H9 (cell line): ENCODE measurements at regions not wholly inside any gene's neighbourhood (a gene's known extent, or its start where the extent isn't known, plus 50 kb on each side); places are given as distances from the start of the nearest gene placed in this dataset.

Source experiments
- DNase-seq: peaks from one replicate; pipeline ENCODE4 v3.0.0-alpha.2; 2017
- H2AFZ ChIP-seq: one replicate; pipeline ENCODE4 v1.6.1; 2013; ENCODE audit warnings: mild to moderate bottlenecking, low read length, control low read depth, moderate library complexity
- H2AK5ac ChIP-seq: 2 replicates; pipeline ENCODE4 v1.6.1; 2013; ENCODE audit warnings: low read length, control low read depth, mixed read lengths; ENCODE audit not compliant: insufficient read length
- H2BK120ac ChIP-seq: one replicate; pipeline ENCODE4 v1.6.1; 2013; ENCODE audit warnings: low read depth, mild to moderate bottlenecking, low read length, control low read depth, inconsistent platforms; ENCODE audit not compliant: poor library complexity, severe bottlenecking
- H2BK12ac ChIP-seq: 2 replicates; pipeline ENCODE4 v1.6.1; 2013; ENCODE audit warnings: low read length, control low read depth, mixed read lengths, low read depth; ENCODE audit not compliant: insufficient read length
- H2BK15ac ChIP-seq: 2 replicates; pipeline ENCODE4 v1.6.1; 2013; ENCODE audit warnings: low read depth, low read length, control low read depth
- H2BK20ac ChIP-seq: one replicate; pipeline ENCODE4 v1.6.1; 2013; ENCODE audit warnings: low read depth, mild to moderate bottlenecking, low read length, control low read depth, inconsistent platforms; ENCODE audit not compliant: poor library complexity, severe bottlenecking
- H2BK5ac ChIP-seq: 2 replicates; pipeline ENCODE4 v1.6.1; 2013; ENCODE audit warnings: low read length, control low read depth, mixed read lengths; ENCODE audit not compliant: insufficient read length
- H3K14ac ChIP-seq: 2 replicates; pipeline ENCODE4 v1.6.1; 2013; ENCODE audit warnings: low read length, control low read depth; ENCODE audit not compliant: insufficient read depth
- H3K18ac ChIP-seq: 2 replicates; pipeline ENCODE4 v1.6.1; 2013; ENCODE audit warnings: low read depth, mild to moderate bottlenecking, mixed read lengths, low read length, control low read depth; ENCODE audit not compliant: insufficient read length
- H3K23ac ChIP-seq: 2 replicates; pipeline ENCODE4 v1.6.1; 2013; ENCODE audit warnings: low read length, control low read depth, mixed read lengths, low read depth; ENCODE audit not compliant: insufficient read length
- H3K23me2 ChIP-seq: 2 replicates; pipeline ENCODE4 v1.6.1; 2013; ENCODE audit warnings: low read depth, mild to moderate bottlenecking, mixed read lengths, low read length, control low read depth; ENCODE audit not compliant: insufficient read length, poor library complexity, severe bottlenecking
- H3K27ac ChIP-seq: 2 replicates; pipeline ENCODE4 v1.5.1; 2013; ENCODE audit warnings: low read length, control low read depth, mixed read lengths, low read depth; ENCODE audit not compliant: insufficient read length
- H3K27me3 ChIP-seq: 2 replicates; pipeline ENCODE4 v1.6.1; 2013; ENCODE audit warnings: low read length, control low read depth, inconsistent platforms; ENCODE audit not compliant: insufficient read depth
- H3K4ac ChIP-seq: 2 replicates; pipeline ENCODE4 v1.6.1; 2013; ENCODE audit warnings: low read depth, mild to moderate bottlenecking, control low read depth, inconsistent platforms, low read length, moderate library complexity
- H3K4me1 ChIP-seq: 2 replicates; pipeline ENCODE4 v1.6.1; 2013; ENCODE audit warnings: low read length, control low read depth, inconsistent platforms; ENCODE audit not compliant: insufficient read depth
- H3K4me2 ChIP-seq: 2 replicates; pipeline ENCODE4 v1.6.1; 2013; ENCODE audit warnings: low read length, control low read depth, mixed read lengths; ENCODE audit not compliant: insufficient read length, insufficient read depth
- H3K56ac ChIP-seq: 2 replicates; pipeline ENCODE4 v1.6.1; 2013; ENCODE audit warnings: low read depth, mild to moderate bottlenecking, mixed read lengths, low read length, control low read depth; ENCODE audit not compliant: insufficient read length
- H3K79me1 ChIP-seq: 2 replicates; pipeline ENCODE4 v1.6.1; 2013; ENCODE audit warnings: low read depth, mild to moderate bottlenecking, moderate library complexity, low read length, control low read depth, inconsistent platforms; ENCODE audit not compliant: insufficient read depth, poor library complexity, severe bottlenecking
- H3K79me2 ChIP-seq: 2 replicates; pipeline ENCODE4 v1.6.1; 2013; ENCODE audit warnings: low read length, control low read depth, inconsistent platforms; ENCODE audit not compliant: insufficient read depth
- H3K9ac ChIP-seq: 2 replicates; pipeline ENCODE4 v1.6.1; 2013; ENCODE audit warnings: low read length, control low read depth, mixed read lengths; ENCODE audit not compliant: insufficient read length; ENCODE audit errors: extremely low read depth
- H3K9me3 ChIP-seq: one replicate; pipeline ENCODE4 v1.6.1; 2013; ENCODE audit warnings: low read depth, low read length, inconsistent platforms; ENCODE audit not compliant: control insufficient read depth
- H3T11ph ChIP-seq: one replicate; pipeline ENCODE4 v1.6.1; 2013; ENCODE audit warnings: mild to moderate bottlenecking, low read length, control low read depth, inconsistent platforms
- H4K20me1 ChIP-seq: one replicate; pipeline ENCODE4 v1.6.1; 2013; ENCODE audit not compliant: control insufficient read depth, insufficient read length, insufficient read depth
- H4K5ac ChIP-seq: 2 replicates; pipeline ENCODE4 v1.6.1; 2013; ENCODE audit warnings: low read depth, mild to moderate bottlenecking, mixed read lengths, low read length, control low read depth; ENCODE audit not compliant: insufficient read length
- H4K8ac ChIP-seq: replicated peaks from 2 replicates; pipeline ENCODE4 v1.6.1; 2013; ENCODE audit warnings: low read length, control low read depth, mixed read lengths, low read depth; ENCODE audit not compliant: insufficient read length
- H4K91ac ChIP-seq: 2 replicates; pipeline ENCODE4 v1.6.1; 2013; ENCODE audit warnings: low read depth, mild to moderate bottlenecking, moderate library complexity, mixed read lengths, low read length, control low read depth; ENCODE audit not compliant: insufficient read length
- H3K27ac Mint-ChIP-seq, 3 experiments: 2 replicates in 2 of 3; 3 replicates in 1 of 3; pipeline ENCODE4 v1.8.0; 2020 to 2021; ENCODE audit warnings: mixed read lengths in 3 of 3, mild to moderate bottlenecking in 1 of 3, moderate library complexity in 1 of 3
- H3K27me3 Mint-ChIP-seq: 2 replicates; pipeline ENCODE4 v1.8.0; 2021; ENCODE audit warnings: low read depth, mild to moderate bottlenecking, moderate library complexity, mixed read lengths
- H3K36me3 Mint-ChIP-seq, 3 experiments: 2 replicates in 2 of 3; 3 replicates in 1 of 3; pipeline ENCODE4 v1.8.0; 2020 to 2021; ENCODE audit warnings: low read depth in 3 of 3, mixed read lengths in 3 of 3; ENCODE audit not compliant: insufficient read depth in 1 of 3
- H3K4me1 Mint-ChIP-seq, 2 experiments: 2 replicates each; pipeline ENCODE4 v1.8.0; 2020; ENCODE audit warnings: mixed read lengths in 2 of 2
- H3K4me3 Mint-ChIP-seq, 2 experiments: 2 replicates in 1 of 2; 3 replicates in 1 of 2; pipeline ENCODE4 v1.8.0; 2020 to 2021; ENCODE audit warnings: mild to moderate bottlenecking in 2 of 2, mixed read lengths in 2 of 2, moderate library complexity in 1 of 2
- H3K9me3 Mint-ChIP-seq, 2 experiments: 2 replicates in 1 of 2; 3 replicates in 1 of 2; pipeline ENCODE4 v1.8.0; 2020; ENCODE audit warnings: mild to moderate bottlenecking in 2 of 2, mixed read lengths in 2 of 2, moderate library complexity in 1 of 2
- CTCF ChIP-seq: fragments of 200-600 bp; sonication (generic); conservative IDR thresholded peaks from 3 replicates; pipeline ENCODE4 v1.8.0; 2021; ENCODE audit warnings: antibody characterized with exemption, mild to moderate bottlenecking
- WGBS: extraction: QIAGEN DNeasy Blood & Tissue Kit; methylation state at CpG from one replicate; pipeline ENCODE4 v1.1.7; 2013; ENCODE audit warnings: missing lambda C conversion rate, low lambda C conversion rate, mixed read lengths; ENCODE audit not compliant: insufficient read length; ENCODE audit errors: extremely low coverage; 5-methylcytosine and 5-hydroxymethylcytosine counted together

DNA sequence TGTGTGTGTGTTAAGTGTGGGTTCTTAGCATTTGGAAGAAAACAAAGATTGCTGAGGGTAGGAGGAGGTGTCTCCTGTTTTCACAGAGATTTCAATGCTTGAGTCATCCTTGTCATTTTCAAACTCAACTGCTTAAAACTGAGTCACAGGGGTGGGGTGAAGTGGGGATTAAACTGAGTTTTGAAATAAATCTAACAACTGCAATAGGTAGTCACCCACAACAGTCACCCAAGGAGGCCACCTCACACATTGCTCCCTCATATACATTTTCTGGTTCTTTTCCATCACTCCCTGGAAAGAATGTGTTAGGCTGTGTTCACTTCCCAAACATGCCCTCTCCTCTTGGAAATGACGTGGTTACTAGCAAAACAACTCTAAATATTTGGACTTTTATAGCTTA, 187.7 kb upstream of the CMC1 start:
- H3K14ac ChIP-seq = no peak overlapping the region
- no peak overlapping the region for H3K23ac ChIP-seq
- no peak overlapping the region for H4K91ac ChIP-seq
- no peaks in the 10 kb centered on the region for H4K20me1 ChIP-seq
- no peak overlapping the region for H2BK12ac ChIP-seq
- Mint-ChIP-seq H3K9me3 (peaks cover 4 to 8% of the 10 kb centered on the region in 2 experiments; a peak in 2 of 5 replicates), H3K4me1 (peaks cover 29 to 42% of the 10 kb centered on the region in 2 experiments), H3K27me3 (no peaks in the 10 kb centered on the region), H3K27ac (no peak overlapping the region), H3K4me3 (no peak overlapping the region), H3K36me3 (peaks cover 2 to 12% (median 11%) of the 10 kb centered on the region in 3 experiments)
- H2AK5ac ChIP-seq = no peak overlapping the region
- DNase-seq = no peak
- no peaks in the 10 kb centered on the region for H3K79me1 ChIP-seq
- H3K4me2 ChIP-seq = no peak overlapping the region
- H3K27me3 ChIP-seq = no peaks in the 10 kb centered on the region
- H3K9me3 ChIP-seq = no peaks in the 10 kb centered on the region
- H3K9ac ChIP-seq = no peak overlapping the region
- H3K27ac ChIP-seq = no peak overlapping the region
- TF ChIP-seq CTCF = no peak
- no peak overlapping the region for H3K56ac ChIP-seq
- H3K23me2 ChIP-seq = no peaks in the 10 kb centered on the region
- H3K18ac ChIP-seq = no peak overlapping the region
- no peak overlapping the region for H2BK20ac ChIP-seq
- no peak overlapping the region for H2AFZ ChIP-seq
- no peak overlapping the region for H2BK15ac ChIP-seq
- H3K4me1 ChIP-seq = peaks cover 2% of the 10 kb centered on the region; the same call in 1 of the 2 replicates
- H4K8ac ChIP-seq = no peak overlapping the region
- H3K4ac ChIP-seq = no peak overlapping the region
- no CpG with 5 or more reads among the region's 1 CpG for WGBS
- no peak overlapping the region for H3T11ph ChIP-seq
- no peak overlapping the region for H2BK120ac ChIP-seq
- no peak overlapping the region for H4K5ac ChIP-seq
- H3K79me2 ChIP-seq = no peaks in the 10 kb centered on the region
- no peak overlapping the region for H2BK5ac ChIP-seq
